DMS 273 (cell line): ENCODE measurements at regions not wholly inside any gene's neighbourhood (a gene's known extent, or its start where the extent isn't known, plus 50 kb on each side); places are given as distances from the start of the nearest gene placed in this dataset.
"Not testable (repeated sequence)": the region's sequence is repeated elsewhere in the genome, so short reads cannot be mapped to it uniquely, and the experiment has no call there.

ENCODE experiments used
- DNase-seq: peaks from one replicate; lab custom pipeline; 2025; ENCODE audit not compliant: unreplicated experiment; lab: John Stamatoyannopoulos, UW

DNA sequence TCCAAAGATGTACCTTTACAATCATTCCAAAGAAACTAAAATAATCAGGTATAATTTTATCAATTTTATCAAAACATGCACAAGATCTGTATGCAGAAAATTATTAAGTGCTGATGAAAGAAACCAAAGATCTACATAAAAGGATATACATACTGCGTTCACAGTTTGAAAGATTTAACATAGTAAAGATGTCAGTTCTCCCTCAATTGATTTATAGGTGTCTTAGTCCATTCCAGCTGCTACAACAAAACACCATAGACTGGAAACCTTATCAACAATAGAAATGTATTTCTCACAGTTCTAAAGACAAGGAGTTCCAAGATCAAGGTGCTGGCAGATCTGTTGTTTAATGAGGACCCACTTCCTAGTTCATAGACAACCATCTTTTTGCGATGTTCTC, 189.0 kb upstream of the CCDC54 start:
- DNase-seq, result no peak

DNA sequence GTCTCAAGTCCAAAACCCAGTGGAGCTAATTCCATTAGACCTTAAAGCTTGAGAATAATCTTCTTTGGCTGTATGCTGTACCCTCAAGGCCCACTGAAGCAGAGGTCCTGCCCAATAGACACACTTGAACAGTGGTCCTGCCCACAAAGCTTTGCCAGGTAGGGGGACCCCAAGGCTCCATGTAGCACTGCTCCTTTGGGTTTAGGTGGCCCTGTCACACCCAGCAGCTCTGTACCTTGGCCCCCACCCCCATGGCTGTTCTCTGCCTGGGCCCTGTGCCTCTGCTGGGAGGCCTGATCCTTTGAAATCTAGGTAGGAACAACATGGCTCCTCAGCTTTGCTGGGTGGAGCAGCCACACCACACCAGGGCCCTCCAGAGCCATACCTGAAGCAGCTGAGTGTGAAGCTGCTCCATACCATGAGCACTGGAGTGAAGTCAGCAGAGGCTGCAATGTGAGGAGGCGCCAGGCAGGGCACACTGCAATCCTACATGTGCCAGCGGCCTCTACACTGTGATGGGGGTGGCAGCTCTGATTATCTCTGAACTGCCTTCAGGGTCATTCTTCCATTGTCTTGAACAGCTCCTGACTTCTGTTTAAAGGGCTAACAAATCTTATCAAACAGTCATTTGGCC, 188.0 kb upstream of the CCDC54 start:
- DNase-seq, result no peak

DNA sequence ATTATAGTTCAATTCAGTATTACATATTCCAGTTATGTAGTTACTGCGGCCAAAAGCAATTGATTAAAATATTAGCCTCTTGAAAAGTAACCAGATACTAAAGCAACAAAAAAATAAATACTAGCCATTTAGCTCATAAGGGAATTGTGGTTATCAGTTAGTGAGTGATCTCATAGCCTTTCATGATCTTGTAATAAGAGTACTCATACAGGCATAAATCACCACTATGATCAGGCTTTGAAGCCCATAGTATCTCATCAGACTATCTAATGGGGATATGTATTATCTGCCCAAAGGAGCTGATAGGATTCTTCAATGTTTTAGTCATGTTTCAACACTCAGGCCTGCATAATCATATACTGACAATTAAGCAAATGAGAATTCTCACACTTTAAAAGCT, 184.1 kb upstream of the CCDC54 start:
- no peak for DNase-seq

DNA sequence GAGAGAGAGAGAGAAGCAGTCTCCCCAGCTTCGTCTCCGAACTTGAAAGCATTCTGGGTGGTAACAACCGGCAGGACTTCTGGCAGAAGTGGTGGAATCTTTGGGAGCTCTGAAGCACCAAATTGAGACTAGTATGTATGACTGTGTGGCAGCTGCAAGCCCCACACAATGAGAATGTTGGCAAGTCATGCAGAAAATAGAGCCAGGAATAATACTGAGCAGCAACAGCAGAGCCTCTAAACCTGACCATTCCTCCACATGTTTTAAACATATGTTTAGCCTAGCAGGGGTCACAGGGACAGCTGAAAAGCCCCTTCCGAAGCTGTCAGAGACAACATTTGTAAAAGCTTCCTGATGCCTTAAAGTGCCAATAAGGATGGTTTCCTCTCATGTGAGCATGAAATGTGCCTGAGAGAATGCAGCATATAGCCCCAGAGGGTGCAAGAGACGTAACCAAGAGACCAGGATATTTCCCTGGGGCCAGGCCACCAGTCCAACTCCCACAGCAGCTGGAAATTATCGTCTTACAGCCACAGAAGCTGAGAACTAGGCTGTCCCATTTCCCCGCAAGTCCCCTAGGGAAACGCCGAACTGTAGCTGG, 178.6 kb upstream of the CCDC54 start:
- peak; percentile 39 for DNase-seq

DNA sequence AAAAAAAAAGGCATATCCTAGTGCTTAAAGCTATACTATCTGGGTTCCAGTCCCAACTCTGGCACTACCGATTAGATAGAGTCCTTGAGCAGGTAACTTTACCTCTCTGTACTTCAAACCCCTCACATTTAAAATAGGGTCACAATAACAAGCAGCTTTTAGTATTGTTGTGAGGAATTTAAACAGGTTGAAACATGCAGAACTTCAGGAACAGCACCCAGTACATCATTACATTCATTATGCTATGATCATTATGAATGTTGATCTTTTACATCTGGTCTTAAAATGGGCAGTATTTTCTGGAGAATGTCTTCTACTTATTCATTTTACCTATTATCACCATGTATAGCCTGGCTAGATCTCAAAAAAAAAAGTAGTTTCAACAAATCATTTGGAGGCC, 176.1 kb upstream of the CCDC54 start:
- DNase-seq, result no peak

DNA sequence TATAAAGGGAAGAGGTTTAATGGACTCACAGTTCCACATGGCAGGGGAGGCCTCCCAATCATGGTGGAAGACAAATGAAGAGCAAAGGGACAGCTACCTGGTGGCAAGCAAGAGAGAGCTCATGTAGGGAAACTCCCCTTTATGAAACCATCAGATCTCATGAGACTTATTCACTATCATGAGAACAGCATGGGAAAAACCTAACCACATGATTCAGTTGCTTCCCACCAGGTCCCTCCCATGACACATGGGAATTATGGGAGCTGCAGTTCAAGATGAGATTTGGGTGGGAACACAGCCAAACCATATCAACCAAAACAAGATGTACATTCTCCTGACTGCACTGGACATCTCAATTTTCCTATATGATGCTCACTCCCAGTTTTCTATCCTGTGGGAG, 174.4 kb upstream of the CCDC54 start:
- not testable (repeated sequence) for DNase-seq

DNA sequence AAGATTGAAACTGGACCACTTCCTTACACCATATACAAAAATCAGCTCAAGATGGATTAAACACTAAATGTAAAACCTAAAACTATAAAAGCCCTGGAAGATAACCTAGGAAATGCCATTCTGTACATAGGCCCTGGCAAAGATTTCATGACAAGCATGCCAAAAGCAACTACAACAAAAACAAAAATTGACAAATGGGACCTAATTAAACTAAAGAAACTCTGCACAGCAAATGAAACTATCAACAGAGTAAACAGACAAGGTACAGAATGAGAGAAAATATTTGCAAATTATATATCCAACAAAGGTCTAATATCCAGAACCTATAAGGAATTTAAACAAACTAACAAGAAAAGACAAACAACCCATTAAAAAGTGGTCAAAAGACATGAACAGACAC, 173.1 kb upstream of the CCDC54 start:
- no peak for DNase-seq

DNA sequence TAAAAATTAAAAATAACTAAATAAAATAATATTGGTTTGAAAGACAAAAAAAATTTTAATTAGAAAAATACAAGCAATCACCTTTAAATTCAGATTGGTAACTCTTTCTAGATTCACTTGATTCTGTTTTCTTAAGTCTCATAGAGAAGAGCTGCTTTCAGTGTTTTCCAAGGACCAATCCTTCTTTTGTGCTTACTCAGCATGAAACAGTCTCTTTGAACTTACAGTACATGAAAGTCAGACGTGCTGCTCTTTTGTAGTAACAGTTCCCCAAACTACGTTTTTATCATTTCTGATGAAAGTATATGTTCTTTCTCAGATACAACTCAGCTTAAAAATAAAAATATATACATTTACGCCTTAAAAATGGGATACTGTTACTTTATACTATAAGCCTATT, 171.9 kb upstream of the CCDC54 start:
- no peak for DNase-seq

DNA sequence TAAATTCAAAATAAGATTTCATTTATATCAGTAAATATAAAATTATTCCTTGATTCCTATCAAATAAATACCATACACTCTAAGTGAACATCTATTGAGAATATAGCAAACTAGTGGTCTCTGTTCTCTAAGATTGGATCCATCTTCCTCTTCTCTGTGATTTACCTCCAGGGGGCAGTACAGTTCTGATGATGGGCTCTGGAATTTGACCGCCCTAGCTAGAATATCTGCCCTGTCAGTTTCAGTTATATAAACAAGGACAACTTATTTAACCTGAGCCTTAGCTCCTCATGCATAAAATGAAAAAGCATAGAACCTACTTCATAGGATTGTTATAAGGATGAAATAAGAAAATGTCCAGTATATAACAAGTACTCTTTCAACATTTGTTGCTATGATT, 171.1 kb upstream of the CCDC54 start:
- DNase-seq, result peak; percentile 86

DNA sequence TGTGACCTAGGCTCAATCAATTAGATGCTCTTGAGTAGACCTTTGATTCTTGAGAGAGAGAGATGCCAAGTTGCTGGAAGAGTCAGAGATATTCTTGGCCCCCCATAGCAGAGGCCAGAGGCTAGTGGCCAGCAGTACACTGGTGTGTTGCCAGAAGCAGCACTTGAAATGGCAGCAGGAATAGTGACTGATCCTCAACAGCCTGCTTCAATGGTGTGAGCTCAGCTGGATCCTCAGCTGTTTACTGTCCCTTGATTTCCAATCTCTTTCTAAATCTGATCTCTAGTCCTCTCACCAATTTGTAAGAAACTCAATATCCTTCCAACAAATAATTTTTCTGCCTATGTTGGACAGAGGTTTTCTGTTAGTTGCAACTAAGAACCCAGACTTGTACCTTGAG, 170.3 kb upstream of the CCDC54 start:
- no peak for DNase-seq

DNA sequence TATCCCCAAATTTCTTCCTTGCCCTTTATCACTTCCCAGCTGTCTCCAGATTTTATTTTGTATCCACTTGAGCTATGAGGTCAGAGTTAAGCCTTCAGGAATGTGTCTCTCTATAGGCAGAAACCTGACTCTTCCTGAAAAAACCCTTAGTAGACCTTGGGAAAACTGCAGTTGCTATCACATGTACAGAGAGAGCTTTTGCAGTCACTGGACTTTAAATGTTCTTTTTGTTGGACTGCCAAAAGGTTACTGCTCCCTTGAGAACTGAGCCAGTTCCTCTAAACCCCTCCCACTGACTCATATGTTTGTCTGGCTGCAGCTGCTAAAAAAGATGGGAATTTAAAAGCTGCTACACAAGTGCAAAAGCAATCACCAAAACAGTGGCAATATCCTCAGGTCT, 169.1 kb upstream of the CCDC54 start:
- DNase-seq, result peak; percentile 96

DNA sequence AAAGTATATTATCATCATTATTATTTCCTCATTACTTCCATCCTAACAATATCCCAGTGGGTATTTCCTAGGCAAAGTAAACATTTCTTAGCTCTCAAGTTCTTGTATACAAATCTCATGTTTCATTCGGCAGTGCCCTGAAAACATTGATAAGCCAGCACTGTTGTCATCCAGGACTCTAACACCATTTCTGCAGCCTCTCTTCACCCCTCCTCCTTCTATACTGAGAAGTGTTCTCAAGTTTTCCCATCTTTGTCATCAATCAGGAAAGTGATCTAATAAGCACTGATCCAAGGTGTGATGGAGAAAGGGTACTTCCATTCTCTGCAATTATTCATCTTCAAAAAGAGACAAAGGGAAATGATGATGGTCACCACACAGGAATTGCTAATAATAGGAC, 168.4 kb upstream of the CCDC54 start:
- DNase-seq, result peak; percentile 10

DNA sequence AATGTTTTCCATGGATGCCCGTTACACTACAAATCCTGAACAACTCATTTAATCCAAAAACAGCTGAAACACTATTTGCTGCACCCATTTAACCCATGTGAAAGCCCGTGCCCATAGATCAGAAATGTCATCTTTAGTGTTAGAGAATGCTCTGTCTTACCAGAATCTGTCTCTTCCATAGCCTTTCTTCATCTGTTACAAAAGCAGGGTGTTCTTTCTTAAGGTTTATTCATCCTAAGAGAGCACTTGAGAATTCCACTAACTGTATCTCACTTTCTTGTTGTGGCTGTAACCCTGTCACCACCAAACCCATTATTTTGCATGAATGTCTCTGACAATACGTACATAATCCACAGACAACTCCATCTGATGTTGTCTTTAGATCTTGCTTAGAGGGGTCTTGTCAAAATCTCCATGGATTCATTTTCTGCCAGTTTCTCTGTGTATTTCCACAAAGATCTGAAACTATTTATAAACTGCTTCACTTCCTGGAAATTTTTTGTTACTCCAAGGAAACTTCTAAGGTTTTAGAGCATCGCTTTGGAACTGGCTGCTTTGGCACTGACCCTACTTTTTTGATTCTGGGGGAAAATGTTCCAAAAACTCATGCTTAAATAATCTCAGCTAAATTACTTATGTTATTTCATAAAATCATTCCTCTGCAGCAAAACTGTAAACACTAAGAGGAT, 167.8 kb upstream of the CCDC54 start:
- DNase-seq, result no peak

DNA sequence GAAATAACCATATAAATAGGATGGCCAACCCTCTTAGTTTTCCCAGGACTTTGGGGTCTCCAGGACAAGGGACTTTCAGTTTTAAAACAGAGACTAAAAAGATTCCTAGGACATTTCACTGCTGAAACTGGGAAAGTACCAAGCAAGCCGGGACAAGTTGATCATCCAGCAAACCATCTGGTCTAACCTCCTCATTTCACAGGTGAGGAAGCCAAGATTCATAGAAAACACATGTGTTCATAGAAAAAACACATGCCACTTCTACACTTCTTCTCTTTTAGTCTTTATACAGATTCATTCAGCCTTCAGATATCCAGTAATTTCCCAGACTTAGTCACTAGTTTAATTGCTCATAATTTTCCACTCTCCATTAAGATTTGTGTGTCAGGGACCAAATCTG, 165.6 kb upstream of the CCDC54 start:
- DNase-seq, result peak; percentile 68

DNA sequence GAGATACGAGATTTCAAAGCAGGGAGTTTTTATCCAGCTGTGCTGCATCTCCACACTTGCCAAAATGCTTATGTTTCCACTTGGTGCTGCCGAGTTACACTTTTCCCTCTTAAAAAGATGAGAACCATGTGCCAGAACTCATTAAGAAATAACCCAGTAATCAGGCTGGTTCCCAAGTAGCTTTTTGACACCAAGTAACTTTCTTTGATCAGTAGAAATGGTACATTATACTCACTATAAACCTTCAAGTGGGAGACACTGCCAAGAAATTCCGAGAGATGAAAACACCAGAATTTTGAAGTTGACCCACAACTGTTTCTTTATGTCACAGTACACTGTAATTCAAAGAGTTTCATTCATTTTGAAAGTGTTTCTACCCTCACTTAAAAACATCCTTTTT, 164.6 kb upstream of the CCDC54 start:
- DNase-seq, result no peak

DNA sequence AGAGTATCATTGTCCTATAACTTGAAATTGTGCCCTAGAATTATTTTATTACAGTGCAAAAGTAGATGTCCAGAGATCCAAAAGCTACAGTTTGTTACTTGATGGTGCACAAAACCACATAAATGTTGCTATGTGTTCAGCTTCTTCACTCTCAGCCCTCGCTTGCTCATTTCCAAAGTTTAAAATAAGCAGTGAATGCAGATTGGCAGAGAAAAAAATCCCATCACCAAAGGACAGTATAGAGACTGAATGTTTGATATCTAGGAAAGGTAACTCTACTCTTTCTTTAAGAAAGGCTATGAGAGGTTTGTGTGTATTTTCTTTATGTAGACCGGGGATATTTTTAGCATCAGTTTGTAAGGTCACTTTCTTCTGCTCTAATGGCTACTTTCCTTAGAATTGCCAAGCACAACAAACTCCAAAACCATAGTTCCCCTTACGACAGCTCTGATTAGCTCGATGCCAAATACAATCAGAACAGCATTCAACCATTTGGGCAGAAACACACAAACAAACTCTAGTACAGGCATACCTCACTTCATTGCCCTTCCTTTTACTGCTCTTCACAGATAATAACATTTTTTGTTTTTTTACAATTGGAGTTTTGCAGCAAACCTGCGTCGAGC, 164.1 kb upstream of the CCDC54 start:
- no peak for DNase-seq

DNA sequence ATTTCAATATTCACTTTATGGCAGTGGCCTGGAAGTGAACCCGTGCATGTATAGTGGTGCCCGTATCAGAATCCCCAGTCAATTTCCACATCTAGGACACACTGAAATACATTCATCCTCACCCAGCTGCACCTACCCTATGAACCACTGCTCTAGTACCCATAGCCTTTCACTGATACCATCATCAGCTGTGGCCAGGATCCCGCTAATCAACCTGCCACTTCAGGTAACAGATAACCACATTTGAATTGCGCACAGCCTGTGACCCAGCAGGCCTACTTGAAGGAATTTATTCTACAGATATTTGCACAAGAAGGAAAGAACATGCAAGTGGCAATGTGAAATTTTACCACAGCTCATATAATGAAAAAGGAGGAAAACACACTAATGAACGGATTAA, 161.0 kb upstream of the CCDC54 start:
- DNase-seq, result no peak

DNA sequence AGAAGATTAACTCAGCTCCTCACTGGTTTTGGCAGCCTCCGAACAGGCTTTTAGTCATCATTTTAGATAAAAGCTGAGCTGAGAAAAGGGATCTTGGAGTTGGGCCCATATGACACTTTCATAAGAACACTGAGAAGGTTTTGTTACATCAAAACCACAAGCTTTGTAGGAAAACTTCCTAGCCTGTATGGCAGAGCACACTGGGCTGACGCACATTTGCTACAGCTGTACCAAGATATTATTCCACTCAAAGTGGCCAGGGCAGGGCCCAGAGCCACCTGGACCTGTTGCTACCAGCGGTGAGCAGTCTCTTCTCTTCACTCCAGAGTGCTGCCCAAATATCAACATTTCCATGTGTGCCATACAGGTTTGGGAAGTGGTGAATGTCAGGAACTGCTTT, 160.5 kb upstream of the CCDC54 start:
- no peak for DNase-seq

DNA sequence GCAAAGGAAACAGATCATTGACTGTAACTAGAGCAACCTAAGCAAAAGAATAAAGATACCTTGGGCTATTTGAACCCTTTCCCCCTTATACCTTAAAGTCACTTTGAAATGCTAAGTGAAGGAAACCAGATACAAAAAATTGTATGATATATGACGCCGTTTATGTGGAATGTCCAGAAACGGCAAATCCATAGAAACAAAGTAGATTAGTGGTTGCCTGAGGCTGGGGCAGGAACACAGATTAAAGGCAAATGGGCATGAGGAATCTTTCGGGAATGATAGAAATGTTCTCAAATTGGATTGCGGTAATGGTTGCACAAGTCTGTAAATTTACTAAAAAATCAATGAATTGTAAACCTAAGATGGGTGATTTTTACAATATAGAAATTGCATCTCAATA, 160.1 kb upstream of the CCDC54 start:
- DNase-seq, result no peak

DNA sequence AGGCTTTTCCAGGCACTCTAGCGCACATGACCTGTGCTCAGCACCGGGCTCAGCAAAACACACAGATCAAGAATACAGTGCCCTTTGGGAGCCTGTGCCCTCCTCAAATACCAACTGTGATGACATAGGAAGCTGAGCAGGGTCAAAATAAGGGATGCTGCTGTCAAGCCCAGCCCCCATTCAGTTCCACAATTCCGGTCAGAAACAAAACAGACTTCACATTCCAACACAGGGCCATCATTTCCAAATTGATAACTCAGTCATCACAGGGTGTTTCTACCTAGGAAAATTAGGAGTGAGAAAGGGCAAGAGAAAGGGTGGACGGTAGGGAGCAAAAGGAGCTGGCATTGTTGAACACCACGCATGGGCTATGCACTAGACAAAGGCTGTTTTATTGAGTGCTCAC, 158.4 kb upstream of the CCDC54 start:
- DNase-seq, result no peak

DNA sequence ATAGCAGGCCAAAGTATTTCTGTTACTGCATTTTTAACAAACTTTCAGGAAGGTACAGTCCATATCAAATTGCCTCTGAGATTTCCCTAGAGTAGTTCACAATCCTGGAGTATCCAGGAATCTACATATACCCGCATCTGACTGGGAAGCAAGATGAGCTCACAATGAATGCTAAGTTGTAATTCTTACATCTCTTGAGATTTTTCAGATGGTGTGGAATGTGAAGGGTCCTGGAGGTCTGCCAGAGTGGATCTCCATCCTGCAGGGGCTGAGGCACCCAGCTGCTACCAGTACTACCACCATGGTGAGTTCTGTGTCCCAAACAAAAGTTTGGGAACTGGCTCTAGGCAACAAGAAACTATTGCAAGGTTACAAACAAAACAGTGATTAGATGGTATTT, 156.7 kb upstream of the CCDC54 start:
- no peak for DNase-seq

DNA sequence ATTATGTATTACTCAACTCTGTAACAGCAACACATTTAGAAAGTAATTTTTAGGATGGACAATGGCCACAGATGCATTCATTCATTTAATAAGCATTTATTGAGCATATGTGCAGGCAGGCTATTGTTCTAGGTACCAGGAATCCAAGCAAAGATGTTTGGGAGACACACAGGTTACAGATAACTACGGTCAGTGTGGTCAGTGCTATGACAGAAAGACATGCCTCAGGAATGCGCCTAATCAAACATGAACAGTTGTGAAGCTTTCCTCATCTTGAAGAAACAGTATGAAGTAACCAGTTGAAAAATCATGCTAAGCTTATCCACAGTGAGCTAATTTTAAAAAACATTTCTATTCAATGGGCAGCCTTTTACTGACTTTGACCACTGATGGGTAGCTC, 155.4 kb upstream of the CCDC54 start:
- no peak for DNase-seq
